Activated CD4-positive, alpha-beta T cell treated with anti-CD3 and anti-CD28 coated beads, Interleukin-2, amount 50 U/mL, for 48 hours (primary cell): ENCODE measurements at regions not wholly inside any gene's neighbourhood (a gene's known extent, or its start where the extent isn't known, plus 50 kb on each side); places are given as distances from the start of the nearest gene placed in this dataset.

Source experiments
- DNase-seq, 2 experiments: peaks; one replicate each; pipeline ENCODE4 v3.0.0-alpha.2; 2020

DNA sequence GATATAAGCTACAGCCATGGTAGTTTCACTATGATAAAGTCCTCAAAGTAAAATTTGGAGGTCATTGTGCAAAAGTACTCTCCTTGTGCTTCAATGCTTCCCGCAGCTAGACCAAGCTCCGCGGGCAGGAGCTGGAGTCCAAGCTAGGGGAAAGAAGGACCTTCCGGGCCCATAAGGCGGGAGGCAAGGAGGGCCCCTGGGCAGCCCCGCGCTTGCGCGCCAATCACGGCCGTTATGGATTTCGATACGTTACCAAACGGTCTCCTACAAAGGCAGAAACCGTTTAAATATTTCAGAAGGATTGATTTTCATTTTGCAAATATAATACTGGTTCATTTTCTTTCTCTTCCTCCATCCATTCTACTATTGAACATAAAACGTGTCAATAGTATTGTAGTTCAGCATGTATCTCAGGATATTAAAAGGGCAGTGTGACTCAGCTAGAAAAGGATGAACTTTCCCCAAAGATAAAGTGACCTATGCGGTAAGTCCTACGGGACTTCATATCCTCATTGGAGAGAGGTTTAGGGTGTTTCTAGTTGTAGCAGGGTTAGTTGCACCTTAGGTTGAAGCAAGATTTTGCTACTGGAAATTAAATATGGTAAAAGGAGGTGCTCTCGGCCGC is 128.0 kb downstream of the KIF20B start:
- no peak for DNase-seq

DNA sequence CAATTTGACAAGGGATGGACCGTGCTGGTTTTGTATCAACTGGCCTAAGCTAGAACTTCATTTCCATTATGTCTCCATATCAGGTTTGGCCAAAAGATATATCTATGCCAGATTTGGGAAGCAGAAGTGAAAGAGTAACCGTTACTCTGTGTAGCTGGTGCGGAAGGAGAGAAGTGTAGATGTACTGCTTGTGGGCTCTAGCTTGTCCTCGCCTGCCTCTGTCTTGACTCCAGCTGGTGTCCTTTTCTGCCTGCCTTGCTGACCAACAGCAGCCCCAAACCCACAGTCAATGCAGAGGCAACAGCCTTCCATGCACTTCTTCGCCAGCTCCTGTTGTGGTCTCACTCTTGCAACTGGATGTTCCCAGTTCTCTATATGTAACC is 128.5 kb downstream of the KIF20B start:
- DNase-seq: no peak

DNA sequence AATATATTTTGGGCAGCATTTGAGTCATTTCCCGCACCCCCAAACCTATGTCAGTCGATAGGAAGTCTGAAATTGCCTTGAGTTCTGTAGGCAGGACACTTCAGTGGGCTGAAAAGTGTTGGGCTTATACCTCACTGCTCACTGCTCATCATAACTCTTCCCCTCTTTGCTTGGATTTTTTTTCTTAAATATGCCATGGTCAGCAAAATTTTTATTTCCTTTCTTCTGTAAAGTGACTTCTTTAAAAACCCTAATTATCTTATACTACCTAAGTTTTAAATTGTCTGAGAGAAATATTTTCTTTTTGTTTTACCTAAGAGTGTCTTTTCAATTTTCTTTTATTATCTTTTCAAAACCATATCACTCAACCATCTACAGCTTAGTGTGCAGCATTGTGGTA is 129.2 kb downstream of the KIF20B start:
- no peak for DNase-seq

DNA sequence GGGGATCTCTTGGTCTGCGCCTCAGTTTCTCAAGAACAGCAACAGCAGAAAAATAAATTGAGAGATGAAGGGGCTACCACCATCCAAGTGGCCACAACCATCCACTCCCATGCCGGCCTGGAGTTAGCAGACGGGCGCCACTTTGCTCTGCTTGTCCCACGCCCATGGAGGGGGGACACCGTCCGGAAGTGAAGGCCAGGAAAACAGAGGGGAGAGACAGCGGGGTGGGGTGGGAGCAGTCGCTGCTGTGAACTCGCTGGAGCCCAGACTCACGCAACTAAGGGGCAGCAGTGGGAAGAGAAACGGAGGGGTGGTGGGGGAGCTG is 135.4 kb downstream of the KIF20B start:
- no peak for DNase-seq

DNA sequence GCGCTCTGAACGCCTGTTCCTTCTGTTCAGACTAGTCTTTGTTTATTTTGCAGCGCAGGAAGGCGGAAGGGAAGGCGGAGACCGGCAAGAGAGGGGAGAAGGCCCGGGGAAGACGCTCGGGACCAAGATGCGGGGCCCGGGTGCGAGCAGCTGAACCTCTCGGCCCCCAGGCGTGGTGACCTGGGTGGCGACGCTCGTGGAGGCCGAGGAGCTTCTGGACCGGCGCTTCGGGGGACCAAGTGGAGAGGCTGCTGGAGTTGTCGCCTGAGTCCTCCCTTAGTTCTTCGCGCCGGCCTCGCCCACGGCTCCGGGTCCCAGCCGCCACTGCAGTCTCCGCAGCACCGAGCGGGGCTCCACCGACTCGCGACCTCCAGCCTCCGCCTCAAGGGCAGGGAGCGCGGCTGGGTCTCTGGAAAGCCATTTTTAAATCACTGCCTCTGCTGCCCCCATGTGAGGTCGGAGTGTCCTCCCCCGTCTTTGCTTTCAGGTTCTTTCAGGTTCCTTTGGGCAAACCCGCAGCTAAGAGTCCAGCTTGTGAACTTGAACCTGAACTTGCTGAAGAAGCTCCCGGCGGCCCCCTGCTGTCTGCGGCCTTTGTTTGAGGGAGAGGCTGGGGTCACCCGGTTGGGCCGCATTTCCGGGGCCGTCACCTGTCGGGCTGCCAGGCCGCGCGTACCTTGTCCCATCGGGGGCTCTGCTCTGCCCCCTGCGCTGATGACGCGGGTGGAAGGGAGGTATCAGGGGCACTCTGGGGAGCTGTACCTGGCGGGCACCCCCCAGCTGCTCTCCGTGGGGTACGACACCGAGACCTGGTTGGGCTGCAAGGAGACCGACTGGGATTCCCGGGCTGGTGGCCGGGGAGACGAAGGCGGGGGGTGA is 136.0 kb downstream of the KIF20B start:
- DNase-seq: peak; percentile 31 to 41

DNA sequence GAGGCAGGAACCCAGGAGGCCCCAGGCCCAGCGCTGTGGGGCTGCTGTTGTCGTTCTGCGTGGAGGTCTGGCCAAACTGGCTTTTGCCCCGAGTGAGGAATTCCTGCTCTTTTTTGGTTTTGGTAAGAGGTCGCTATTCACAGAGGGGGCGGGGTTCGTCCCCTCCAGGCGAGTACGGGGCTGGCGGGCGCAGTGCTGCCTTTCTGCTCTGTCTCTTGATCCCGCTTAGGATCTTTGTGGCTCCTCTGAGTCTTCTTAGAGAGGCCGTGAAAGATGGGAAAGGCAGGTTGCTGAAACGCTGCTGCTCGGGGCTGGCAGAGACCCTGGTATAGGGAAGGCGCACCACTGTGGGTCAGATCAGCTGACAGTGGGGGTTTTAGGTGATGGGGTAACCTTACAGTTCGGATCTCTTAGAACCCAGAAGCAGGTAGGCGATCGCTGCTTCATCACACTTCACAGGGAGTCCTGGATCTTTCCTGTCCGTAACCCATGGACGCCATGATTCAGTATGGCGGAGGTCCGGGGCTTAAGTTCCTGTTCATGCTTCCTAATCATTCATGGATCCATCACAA is 136.7 kb downstream of the KIF20B start:
- DNase-seq: no peak

DNA sequence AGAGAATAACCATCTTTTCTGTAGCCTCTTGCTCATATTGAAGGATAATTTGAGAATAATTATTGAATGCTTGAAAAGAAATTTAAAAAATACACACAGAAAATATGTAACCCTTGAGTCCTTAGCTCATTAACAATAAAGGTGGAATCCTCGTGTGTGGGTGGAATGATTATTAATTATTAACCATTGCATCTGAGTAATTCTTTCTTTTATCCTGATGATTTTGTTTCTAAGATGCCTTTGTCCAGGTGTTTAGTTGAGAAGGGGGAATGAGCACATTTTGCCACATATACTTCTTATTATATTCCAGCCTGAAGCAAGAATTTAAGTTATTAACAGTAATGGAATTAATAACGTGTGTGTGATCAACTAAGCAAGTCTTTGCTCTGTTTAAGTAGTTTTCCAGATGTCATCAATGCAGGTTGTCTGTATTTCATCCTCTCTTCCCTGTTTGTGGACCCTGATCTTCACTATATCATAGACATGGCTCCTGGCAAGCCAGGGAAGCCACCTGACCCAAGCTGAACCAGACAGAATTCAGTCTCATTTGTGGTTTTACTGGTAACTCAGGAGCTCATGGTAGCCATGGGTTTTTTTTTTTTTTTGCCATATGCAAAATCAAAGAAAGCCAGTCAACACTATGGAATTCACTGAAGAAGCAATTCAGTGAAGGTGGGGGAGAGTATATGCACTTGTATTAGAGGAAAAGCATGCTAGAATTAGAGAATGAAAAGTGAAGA is 144.3 kb downstream of the KIF20B start:
- DNase-seq: no peak

DNA sequence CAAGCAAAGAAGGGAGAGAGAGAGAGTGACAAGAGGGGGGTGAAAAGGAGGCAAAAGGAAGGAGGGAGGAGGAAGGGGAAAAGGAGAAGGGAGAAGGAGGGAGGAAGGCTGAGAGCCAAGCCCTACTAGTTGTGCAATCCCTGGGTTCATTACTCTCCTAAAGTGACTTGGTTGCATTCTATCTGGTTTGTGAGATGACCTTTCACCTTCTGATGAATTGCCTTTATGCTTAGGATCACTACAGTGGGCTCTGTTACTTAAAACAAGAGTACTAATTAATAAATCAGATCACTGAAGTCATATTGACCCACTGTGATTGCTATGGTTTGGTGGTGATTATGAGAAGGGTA is 144.9 kb downstream of the KIF20B start:
- no peak for DNase-seq

DNA sequence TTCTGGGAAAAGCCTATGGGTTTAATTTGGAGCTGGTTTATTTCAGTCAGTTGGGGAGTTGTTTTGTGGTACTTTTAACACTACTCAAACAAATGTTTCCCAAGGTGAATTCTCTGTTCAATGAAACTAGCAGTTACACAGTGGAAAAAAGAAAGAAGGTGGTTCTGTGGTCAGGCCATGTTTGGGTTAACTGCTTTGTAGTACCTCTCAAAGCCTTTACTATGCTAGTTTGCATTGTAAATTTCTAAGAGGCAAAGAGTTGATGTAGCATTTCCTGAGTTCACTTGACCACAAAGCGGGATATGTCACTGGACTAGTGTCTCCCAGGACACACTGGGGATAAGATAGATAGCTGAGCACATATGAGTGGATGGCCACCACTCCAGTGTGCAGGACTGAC is 145.4 kb downstream of the KIF20B start:
- no peak for DNase-seq

DNA sequence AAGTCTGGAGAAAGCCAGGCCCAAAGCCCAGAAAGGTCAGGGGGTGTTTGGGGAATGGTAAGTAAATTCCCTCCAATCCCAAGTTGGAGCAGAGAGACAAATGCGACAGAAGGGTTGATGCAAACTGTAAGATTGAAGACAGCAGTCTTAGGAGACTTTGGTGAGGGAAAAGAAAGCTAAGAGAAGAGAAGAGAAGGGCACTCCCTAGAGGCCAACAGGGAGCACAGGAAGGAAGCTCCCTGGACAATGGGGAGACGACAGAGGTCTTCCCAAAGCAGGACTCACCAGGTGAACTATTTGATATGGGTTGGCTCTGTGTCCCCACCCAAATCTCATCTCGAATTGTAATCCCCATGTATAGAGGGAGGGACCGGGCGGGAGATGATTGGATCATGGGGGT is 151.5 kb downstream of the KIF20B start:
- DNase-seq: no peak

DNA sequence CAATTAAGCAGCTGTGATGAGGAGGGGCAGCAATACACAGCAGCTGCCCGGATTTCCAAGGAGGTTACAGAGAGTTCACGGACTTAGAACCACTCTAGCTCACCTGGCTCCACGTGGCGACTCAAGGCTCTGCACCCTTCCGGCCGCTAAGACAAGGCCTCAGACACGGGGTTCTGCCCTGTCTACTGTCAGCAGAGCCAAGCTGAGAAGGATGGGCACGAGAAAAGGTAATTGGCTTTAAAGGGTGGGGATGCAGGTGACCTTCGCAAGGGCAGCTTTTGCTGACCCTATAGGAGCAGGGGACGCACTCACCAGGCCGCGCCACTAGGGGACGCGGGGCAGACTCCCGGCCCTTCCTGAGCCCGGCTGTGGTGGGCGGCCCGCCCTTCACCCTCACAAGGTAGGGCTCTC is 152.4 kb downstream of the KIF20B start:
- no peak for DNase-seq

DNA sequence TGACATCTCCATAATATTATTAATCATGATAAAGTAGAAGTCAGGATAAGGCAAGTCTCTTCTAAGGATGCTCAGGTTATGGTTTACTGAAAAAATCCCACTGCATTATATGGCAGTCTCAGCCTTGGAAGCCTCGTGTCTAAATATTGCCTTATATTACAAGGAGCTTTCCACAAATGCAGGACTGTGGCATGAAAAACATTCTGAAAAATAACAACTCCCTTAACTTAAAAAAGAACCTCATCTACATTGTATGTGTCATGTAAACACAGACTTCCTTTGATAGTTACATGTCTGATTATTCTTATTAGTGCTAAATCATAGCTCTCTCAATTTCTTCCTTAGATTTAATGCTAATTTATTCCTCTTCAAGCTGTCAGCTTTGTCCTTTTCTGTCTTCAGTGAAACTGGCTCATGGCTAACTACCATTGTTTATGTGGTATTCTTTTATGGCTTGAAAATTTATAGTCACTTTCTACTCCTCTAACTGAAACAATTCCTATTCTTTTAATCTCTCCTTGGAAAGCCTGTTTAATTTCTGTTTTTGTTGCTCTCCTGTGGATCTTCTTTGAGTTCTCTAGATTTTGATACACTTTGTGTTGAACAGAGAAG is 156.1 kb downstream of the KIF20B start:
- no peak for DNase-seq

DNA sequence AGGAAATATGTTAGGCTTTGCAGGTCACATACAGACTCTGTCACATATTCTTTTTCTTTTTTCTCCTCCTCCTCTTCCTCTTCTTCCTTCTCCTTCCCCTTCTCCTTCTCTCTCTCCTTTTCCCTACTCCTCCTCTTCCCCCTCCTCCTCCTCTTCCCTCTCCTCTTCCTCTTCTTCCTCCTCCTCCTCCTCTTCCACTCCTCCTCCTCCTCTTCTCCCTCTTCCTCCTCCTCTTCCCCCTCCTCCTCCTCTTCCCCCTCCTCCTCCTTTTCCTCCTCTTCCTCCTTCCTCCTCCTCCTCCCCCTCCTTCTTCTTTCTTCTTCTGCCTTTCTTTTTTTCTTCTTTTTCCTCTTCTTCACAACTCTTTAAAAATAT is 159.8 kb downstream of the KIF20B start:
- DNase-seq: no peak

DNA sequence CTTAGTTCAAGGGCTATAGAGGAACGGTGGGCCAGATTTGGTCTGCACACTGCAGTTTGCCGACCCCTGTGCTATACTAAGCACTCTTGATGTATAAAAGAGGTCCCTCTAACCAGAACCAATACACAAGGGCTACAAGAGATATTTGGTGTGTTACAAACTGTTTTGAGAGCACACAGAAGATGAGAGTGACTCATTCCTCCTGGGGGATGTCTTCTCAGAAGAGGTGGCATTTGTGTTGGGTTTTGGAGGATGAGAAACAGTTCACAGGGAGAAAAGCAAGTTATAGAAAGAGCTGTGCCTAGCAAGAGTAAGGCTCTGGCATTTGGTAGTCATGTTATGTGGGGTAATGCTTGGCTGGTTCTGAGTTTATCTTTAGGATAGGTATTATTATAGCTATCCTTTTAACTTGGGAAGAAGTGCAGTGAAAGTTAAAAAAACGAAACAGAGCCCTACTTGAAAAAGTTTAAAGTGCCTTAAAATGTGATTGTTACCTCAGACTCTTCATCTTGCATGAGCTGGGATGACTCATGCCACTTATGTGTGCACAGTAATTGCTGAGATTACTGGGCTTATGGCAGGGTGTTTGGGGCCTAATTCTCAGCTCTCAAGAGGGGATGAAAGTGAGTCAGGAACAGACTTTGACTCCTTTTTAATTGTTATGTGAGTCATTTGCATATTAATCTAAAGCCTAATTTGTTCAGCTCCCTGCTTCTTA is 160.4 kb downstream of the KIF20B start:
- DNase-seq: peak in 1 of 2 experiments; percentile 29

DNA sequence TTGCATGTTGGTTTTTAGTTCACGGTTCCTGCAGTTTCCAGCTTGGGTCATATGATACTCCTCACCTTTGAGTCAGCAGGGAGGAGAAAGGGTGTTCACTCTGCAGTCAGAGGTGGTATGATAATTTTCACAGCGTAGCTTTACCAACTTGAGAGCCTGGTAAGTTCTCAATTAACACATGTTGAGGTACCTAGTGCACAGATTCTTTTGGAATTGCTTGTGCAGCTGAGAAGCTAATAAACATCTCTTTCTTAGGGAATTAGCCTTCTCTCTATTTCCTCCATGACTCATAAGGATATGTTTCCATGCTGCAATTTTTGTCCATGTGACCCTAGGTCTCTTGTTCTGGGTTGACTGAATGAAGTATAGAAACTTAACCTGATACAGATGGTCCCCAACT is 166.6 kb downstream of the KIF20B start:
- no peak for DNase-seq

DNA sequence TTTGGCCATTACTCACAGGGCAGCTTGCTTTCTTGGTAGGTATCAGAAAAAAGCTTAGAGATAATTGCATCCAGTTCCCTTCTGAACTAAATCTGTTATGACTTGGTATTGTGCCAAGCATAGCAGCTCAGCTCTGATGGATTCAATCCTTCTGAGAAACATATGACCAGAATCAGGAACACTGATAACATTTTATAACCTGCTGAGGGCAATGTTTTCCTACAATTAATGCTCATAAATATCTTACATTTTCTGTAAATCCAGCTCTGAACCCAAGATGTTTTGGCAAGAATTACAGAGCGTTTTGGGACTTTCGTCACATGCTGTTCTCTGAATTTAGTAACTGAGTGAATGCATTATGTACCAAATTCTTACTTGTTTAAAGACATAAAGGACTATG is 167.8 kb downstream of the KIF20B start:
- no peak for DNase-seq

DNA sequence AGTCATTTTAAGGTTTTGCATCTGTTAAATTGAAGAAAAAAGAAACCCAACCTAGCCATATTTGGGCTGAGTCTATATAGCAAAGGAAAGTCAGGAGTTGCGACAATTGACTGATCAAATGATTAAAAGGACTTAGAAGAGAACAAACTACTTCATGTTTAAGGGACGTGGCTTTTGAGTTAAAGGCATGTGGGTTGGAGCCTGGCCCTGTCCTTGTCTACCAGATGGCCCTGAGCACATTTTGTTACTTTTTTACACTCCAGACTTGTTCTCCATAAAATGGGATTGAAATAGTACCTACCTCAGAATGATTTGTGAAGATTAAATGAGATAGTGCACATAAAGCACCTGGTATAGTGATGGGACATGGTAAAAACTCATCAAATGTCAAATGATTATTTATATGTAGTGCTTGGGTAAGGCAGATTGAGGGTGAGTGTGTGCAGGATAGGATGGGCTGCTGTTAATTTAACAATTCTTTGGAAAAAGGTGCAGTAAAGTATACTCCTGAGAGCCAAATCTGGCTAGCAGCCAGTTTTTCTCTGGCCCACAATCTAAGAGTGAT is 168.3 kb downstream of the KIF20B start:
- no peak for DNase-seq

DNA sequence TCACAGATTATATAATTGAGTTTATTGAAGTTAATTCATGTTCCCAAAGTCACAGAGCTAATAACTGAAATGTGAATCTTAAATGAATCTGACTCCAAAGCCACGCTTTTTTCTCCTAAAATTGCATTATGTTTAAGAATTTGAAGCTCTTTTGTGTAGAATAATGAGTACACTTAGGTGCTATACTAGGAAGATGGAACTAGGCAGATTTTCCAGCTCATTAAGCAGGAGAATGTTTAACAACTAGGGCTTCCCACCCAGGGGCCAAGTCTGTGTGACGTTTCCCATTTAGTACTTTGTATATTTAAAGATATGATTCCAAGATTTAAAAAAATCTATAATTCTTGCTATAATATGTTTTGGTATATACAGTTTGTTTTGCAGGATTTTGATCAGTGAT is 169.5 kb downstream of the KIF20B start:
- no peak for DNase-seq

DNA sequence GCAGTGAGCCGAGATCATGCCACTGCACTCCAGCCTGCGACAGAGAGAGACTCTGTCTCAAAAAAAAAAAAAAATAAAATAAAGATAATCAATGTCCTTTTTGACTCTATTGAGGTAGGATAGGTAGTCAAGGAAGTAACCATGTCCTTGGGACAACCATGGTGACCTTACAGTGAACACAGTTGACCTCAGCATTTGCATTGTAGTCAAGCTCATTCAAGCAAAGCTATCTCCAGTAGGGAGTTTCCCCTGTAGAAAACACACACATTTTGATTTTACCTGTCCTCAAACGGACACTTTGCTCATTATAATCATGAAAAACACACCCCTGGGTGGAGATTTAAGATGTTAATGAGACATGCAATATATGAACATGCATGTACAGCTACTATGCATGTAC is 171.7 kb downstream of the KIF20B start:
- DNase-seq: no peak

DNA sequence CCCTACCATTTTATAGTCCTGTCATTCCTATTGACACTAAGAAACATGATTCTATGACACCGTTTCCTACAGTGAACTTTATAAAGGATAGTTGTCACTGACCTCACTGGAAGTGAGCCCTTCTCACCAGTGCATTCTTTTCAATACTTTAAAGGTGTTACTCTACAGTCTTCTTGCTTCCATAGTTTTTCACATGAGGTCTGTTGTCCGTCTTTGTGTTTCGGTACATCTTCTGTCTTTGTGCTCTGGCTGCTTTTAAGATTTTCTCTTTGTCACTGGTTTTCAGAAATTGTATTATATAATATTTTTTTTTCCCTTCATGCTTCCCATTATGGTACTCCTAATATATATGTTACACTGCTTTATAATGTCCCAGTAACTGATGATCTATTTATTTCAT is 174.2 kb downstream of the KIF20B start:
- no peak for DNase-seq

DNA sequence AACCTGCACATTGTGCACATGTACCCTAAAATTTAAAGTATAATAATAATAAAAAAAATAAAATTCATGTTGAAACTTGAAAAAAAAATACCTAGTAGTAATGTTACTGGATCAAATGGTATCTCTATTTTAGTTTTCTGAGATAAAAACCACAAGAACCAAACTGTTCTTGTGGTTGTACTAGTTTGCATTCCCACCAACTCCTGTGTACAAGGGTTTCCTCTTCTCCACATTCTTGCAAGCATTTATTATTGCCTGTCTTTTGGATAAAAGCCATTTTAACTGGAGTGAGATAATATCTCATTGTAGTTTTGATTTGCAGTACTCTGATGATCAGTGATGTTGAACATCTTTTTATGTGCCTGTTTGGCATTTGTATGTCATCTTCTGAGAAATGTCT is 177.7 kb downstream of the KIF20B start:
- DNase-seq: no peak

DNA sequence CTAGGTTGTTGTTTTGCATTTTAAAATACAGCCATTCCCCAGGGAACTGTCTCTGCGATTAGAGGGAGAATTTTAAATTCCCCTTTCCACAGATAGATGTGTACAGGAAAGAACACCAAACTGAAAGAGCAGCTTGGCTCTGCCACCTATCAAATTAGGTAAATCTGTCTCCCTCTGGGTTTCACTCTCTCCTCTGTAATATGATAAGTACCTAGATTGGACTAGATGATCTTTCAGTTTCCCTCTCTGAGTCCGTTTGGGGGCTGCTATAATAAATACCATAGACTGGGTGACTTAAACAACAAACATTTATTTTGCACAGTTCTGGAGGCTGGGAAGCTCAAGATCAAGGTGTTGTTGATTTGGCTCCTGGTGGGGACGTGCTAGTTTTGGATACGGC is 186.0 kb downstream of the KIF20B start:
- no peak for DNase-seq

DNA sequence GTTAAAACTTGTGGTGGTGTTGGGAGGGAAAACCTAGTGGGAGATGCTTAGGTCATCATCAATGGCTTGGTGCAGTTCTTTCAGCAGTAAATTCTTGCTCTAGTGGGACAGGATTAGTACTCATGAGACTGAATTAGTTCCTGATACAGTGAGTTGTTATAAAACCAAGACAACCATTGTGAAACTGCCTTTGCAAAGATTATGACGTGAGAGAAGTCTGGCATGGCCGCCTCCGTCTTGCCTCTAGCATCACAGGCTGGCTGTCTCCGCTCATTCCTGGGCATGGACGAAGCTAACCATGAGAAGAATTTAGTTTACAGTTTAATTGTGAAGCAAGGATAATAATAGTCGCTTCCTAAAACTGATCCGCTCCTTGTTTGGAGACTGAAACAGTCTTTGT is 186.4 kb downstream of the KIF20B start:
- no peak for DNase-seq
